ENCODE measurements at regions not wholly inside any gene's neighbourhood (a gene's known extent, or its start where the extent isn't known, plus 50 kb on each side); places are given as distances from the start of the nearest gene placed in this dataset.

- no peak for DNase-seq (ENCODE audit: low spot score in 2 of 2)
- H3K9me3 ChIP-seq, result no peaks in the 10 kb centered on the region
- no peak overlapping the region for H3K27ac ChIP-seq
- intact Hi-C loops (cut with DNase I; ENCODE audit: low total_unique reads), result no loop called here
- H3K36me3 ChIP-seq, result no peaks in the 10 kb centered on the region
- no peaks in the 10 kb centered on the region for H3K4me1 ChIP-seq
- H3K27me3 ChIP-seq, result no peaks in the 10 kb centered on the region
- H3K4me3 ChIP-seq, result no peak overlapping the region
- TF ChIP-seq, protein P1, sequence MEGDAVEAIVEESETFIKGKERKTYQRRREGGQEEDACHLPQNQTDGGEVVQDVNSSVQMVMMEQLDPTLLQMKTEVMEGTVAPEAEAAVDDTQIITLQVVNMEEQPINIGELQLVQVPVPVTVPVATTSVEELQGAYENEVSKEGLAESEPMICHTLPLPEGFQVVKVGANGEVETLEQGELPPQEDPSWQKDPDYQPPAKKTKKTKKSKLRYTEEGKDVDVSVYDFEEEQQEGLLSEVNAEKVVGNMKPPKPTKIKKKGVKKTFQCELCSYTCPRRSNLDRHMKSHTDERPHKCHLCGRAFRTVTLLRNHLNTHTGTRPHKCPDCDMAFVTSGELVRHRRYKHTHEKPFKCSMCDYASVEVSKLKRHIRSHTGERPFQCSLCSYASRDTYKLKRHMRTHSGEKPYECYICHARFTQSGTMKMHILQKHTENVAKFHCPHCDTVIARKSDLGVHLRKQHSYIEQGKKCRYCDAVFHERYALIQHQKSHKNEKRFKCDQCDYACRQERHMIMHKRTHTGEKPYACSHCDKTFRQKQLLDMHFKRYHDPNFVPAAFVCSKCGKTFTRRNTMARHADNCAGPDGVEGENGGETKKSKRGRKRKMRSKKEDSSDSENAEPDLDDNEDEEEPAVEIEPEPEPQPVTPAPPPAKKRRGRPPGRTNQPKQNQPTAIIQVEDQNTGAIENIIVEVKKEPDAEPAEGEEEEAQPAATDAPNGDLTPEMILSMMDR (IDR thresholded peaks at IDR 0.05), result no peak
- TF ChIP-seq POLR2A (IDR thresholded peaks at IDR 0.05) (no peak), POLR2AphosphoS5 (IDR thresholded peaks at IDR 0.05) (no peak)
Observed at GRCh38 chr12:24266982-24267381, 317.5 kb upstream of the SOX5 start.

DNA sequence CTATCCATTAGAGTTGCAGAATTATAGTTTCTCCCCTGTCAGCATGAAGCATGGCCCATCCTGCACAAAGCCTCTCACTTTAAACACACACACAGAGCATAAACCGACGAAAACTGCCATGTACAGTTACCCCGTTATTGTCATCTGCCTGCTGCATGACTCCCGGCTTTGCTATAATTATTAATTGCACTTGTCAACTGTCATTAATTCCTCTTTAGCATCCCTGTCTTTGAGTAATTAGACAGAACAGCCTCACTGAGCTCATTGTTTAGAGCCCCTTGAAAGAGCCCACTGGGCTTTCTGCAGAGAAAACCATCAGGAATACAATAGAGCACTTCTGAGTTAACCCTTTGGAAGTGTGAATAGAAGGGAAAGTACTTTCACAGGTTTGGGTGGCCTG is 307.2 kb upstream of the SOX5 start:
- no peaks in the 10 kb centered on the region for H3K4me1 ChIP-seq
- H3K27me3 ChIP-seq, result no peaks in the 10 kb centered on the region
- intact Hi-C loops (cut with DNase I; ENCODE audit: low total_unique reads), result no loop called here
- H3K36me3 ChIP-seq, result no peaks in the 10 kb centered on the region
- H3K4me3 ChIP-seq, result no peak overlapping the region
- H3K27ac ChIP-seq, result no peak overlapping the region
- no peak for DNase-seq (ENCODE audit: low spot score in 2 of 2)
- TF ChIP-seq, protein P1 (IDR thresholded peaks at IDR 0.05), result no peak
- TF ChIP-seq POLR2A (IDR thresholded peaks at IDR 0.05) (no peak), POLR2AphosphoS5 (IDR thresholded peaks at IDR 0.05) (no peak)
- H3K9me3 ChIP-seq, result no peaks in the 10 kb centered on the region

- Histone ChIP-seq H3K27me3 (no peaks in the 10 kb centered on the region), H3K9me3 (no peaks in the 10 kb centered on the region), H3K4me3 (no peak overlapping the region), H3K27ac (no peak overlapping the region), H3K36me3 (no peaks in the 10 kb centered on the region), H3K4me1 (no peaks in the 10 kb centered on the region)
- TF ChIP-seq POLR2A (IDR thresholded peaks at IDR 0.05) (no peak), POLR2AphosphoS5 (IDR thresholded peaks at IDR 0.05) (no peak)
- TF ChIP-seq, protein P1 (IDR thresholded peaks at IDR 0.05), result no peak
- intact Hi-C loops (cut with DNase I; ENCODE audit: low total_unique reads), result no loop called here
- DNase-seq (ENCODE audit: low spot score in 2 of 2), result no peak
Observed at GRCh38 chr12:24255920-24256665, 306.6 kb upstream of the SOX5 start.

GRCh38 chr12:24252602-24253001 is 303.1 kb upstream of the SOX5 start:
- intact Hi-C loops (cut with DNase I; ENCODE audit: low total_unique reads), result no loop called here
- TF ChIP-seq POLR2A (IDR thresholded peaks at IDR 0.05) (no peak), POLR2AphosphoS5 (IDR thresholded peaks at IDR 0.05) (no peak)
- TF ChIP-seq, protein P1 (IDR thresholded peaks at IDR 0.05), result no peak
- Histone ChIP-seq H3K27ac (no peak overlapping the region), H3K4me1 (no peaks in the 10 kb centered on the region), H3K27me3 (no peaks in the 10 kb centered on the region), H3K4me3 (no peak overlapping the region), H3K9me3 (no peaks in the 10 kb centered on the region), H3K36me3 (no peaks in the 10 kb centered on the region)
- DNase-seq (ENCODE audit: low spot score in 2 of 2), result no peak

DNA sequence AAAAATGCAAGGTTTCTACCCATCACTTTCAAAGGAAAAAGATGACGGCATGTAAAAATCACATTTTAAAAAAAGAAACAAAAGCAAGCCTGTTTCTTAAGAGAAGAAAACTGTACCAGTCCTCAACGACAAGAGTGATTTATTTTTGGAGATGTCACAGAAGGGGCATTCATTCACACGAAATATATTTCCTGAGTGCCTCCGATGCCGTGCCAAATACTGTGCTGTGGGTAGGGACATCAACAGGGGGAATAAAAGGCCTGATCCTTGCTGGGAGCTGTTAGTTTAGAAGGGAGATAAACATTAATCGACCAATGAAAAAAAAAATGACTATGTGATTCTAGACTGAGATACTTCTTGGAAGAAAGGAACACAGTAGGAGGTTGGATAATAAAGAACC is 297.5 kb upstream of the SOX5 start:
- intact Hi-C loops (cut with DNase I; ENCODE audit: low total_unique reads), result no loop called here
- no peak for DNase-seq (ENCODE audit: low spot score in 2 of 2)

More for the DNA sequence above, 297.5 kb upstream of the SOX5 start:
- no peaks in the 10 kb centered on the region for H3K36me3 ChIP-seq
- H3K27ac ChIP-seq, result no peak overlapping the region
- H3K9me3 ChIP-seq, result no peaks in the 10 kb centered on the region
- no peaks in the 10 kb centered on the region for H3K4me1 ChIP-seq
- H3K4me3 ChIP-seq, result no peak overlapping the region
- TF ChIP-seq POLR2AphosphoS5 (IDR thresholded peaks at IDR 0.05), result no peak
- TF ChIP-seq, protein P1 (IDR thresholded peaks at IDR 0.05), result no peak
- TF ChIP-seq POLR2A (IDR thresholded peaks at IDR 0.05), result no peak
- H3K27me3 ChIP-seq, result no peaks in the 10 kb centered on the region

Data from breast epithelium (tissue), 4 donors.